Occipital lobe (tissue), 1 donor: ENCODE measurements at regions not wholly inside any gene's neighbourhood (a gene's known extent, or its start where the extent isn't known, plus 50 kb on each side); places are given as distances from the start of the nearest gene placed in this dataset.

Experiments used
- DNase-seq: peaks from one replicate; lab custom pipeline; 2025; lab: John Stamatoyannopoulos, UW

GRCh38 chr16:54522584-54522983 lies 236.0 kb upstream of the IRX3 start:
- no peak for DNase-seq

DNA sequence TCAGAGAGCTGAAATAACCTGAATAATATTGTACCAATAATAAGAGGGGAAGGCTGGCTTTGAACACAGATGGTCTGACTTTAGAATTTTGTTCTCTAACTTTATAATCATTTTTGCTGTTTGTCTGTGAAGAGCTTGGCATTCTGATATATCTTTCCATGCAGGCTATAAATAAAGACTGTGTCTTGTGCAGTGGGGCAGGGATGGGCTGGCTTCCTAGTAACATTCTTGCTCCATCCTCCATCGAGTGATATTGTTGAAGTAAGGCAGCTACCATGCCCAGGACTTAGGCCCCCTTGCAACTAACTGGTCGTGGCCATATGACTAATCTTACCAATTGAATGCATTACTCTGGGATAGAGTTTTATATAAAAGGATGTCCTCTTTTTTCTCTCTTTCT lies 234.7 kb upstream of the IRX3 start:
- no peak for DNase-seq

DNA sequence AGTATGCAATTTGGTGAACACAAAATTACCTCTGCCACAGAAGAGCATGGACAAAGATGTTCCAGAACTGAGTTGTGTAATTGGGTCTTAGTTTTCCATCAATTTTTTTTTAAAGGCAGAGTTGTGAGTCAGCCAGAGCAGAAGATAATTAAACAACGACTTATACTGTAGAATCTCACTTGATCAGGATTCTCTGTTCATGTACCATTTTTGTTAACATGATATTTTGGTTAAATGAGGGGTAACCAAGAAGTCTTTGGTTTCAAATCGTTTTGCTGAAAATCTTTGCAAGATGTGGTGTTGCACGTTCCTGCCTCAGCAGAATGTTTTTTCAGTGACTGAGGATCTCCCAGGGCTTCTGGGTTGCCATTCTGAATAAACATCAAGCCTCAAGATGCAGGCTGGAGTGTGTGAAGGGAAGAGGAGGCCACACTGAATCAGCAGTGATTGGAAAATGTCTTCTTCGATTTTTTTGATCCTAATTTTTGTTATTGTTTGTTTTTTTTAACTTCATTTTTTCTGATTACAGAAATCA lies 232.6 kb upstream of the IRX3 start:
- DNase-seq = no peak

DNA sequence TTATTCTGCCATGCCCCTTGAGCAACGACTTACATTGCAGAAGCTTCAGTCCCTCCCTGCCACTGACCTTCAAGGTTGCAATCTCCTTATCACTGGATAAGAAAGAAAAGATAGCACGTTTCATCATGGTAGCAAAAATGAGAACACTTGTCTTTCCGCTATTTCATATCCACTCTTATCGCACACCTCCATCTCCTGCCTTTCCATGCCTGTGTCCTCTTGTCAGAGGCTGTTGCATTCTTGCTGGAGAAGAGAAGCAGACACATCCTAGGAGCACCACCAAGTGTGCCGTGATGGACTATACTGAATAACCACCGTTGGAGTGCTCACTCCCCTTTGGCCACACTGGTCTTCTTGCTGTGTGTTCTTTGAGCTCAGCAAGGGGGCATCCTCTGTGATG lies 230.6 kb upstream of the IRX3 start:
- no peak for DNase-seq

- no peak for DNase-seq
Observed at GRCh38 chr16:54512467-54512995, 225.9 kb upstream of the IRX3 start.

- no peak for DNase-seq
Observed at GRCh38 chr16:54511222-54511731, 224.7 kb upstream of the IRX3 start.

GRCh38 chr16:54510685-54511221 lies 224.2 kb upstream of the IRX3 start:
- no peak for DNase-seq

DNA sequence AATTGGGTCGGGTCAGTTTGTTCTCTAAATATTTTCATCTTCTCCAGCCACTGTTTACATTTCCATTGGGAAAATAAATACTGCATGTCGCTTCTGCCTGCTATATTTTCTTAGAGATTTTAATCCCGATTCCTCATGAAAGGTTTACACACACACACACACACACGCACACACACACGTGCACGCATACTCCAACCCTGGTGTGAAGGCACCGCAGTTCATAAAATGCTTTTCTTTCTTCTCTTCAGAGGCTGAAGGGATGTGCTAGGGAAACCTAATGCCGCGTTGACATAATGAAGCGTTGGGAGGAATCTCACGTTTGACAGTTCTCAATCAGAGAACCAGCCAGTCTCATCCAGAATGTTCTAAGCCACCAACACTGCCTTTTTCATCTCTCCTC lies 222.9 kb upstream of the IRX3 start:
- no peak for DNase-seq

DNA sequence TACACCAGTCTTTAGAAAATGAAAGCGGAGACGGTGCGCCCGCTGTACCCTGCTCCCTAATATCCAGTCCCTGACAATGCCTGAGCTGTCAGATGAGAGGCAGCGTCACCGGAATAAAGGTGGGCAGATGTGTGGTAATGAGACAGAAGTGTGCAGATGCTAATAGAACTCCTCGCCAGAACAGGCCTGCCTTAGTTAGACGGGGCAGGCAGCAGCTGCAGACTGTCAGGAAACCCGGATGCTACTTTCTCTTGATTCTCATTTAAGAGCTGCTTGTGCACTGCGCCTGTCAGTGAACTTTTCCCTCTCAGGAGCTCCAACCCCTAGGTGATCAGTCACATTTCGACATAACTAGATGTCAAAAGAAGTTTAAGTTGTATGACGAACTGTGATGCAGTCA lies 221.8 kb upstream of the IRX3 start:
- no peak for DNase-seq

- DNase-seq = no peak
Observed at GRCh38 chr16:54506741-54507500, 220.3 kb upstream of the IRX3 start.

- DNase-seq = no peak
Observed at GRCh38 chr16:54506214-54506580, 219.6 kb upstream of the IRX3 start.

- no peak for DNase-seq
Observed at GRCh38 chr16:54505549-54506213, 219.1 kb upstream of the IRX3 start.

DNA sequence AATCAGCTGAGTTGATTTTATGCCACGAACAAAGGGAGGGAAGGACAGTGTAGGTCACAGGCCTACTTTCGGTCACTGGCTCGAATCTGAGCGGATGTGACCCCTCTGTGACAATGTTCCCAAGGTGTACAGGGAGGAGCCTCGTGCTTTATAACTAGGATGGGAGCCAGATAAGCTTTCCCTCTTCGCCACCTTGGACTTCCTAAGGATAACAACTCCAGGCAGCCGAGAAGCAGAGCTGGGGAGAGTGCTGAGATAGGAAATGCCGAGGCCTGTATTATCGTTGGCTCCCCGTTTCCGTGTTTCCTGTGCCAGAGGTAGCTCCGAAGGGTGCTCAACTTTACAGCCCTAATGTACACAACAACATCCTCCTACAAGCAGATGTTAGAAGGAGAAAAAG lies 217.8 kb upstream of the IRX3 start:
- no peak for DNase-seq

GRCh38 chr16:54503856-54504219 lies 217.3 kb upstream of the IRX3 start:
- DNase-seq = no peak

DNA sequence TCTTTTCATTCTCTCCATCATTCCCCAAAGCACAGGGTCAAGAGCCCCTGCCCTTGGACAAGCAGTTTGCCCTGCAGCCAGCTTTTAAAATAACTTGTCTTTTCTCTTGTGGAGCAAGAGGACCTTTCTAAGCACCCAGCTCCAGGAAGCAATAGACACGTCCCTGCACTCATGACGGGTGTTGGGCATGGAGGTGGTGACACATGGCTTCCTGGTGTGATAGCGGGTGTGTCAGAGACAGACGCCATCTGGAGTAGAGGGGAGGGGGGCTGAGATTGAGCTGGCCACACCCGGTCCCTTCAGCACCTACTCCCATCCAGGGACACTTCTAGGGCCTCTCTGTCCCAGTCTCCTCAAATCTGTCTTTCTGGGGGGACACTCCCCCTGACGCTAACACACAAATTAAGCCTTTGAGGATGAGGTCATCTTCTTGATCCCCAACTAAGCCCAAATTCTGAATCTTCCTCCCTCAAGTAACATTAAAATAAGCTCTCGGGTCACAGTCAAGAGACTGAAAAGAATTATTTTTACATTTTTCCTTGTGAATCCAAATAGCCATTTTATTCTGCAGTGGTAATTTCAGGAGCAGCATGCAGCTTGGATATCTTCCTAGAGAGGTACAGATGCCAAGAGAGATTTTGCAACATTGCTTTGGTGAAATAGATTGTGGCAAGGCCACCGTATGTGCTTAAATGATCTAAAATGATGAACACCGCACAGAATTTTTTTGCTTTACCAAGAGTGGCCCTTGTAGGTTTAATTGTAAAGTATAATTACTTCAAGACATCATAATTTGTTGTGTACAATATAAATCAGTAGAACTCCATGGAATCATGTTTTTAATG lies 216.6 kb upstream of the IRX3 start:
- no peak for DNase-seq

GRCh38 chr16:54501797-54502196 lies 215.2 kb upstream of the IRX3 start:
- no peak for DNase-seq

- DNase-seq = no peak
Observed at GRCh38 chr16:54493594-54493993, 207.0 kb upstream of the IRX3 start.

DNA sequence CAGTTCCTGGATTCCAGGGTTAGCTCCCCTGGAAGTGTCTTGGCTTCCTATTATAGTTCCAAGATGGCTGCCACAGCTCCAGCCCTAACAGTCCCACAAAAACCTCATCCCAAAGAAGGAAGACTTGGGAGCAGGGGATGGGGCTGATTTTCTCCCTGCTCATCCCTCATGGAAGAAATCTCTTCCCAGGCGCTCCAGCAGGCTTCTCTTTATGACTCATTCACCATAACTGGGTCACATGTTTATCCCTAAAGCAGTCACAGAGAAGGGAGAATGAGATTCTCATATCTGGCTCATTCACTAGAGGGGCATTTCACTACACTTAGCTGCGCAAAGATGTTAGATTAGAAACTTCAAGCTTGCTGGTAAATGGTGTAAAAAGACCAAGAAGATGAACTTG lies 206.5 kb upstream of the IRX3 start:
- DNase-seq = no peak

DNA sequence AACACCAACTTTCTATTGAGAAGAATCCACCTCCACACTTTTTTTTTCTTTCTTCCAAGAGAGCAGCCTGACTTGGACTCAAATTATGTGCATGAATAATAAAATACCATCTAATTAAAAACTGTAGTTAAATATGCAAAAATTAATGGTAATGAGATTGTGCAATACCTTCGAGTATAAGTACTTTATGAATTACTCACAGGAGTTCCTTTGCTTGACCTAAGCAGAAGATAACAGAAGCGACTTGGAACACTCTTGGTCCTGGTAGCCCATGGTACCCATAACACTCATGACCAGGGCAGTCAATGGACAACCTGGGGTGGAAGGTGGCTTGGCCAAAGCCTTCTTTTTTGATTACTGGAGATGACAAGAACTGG lies 203.5 kb upstream of the IRX3 start:
- DNase-seq = no peak

- DNase-seq = no peak
Observed at GRCh38 chr16:54489225-54490111, 202.9 kb upstream of the IRX3 start.

GRCh38 chr16:54488729-54489128 lies 202.1 kb upstream of the IRX3 start:
- DNase-seq = no peak
